ENCODE measurements at regions not wholly inside any gene's neighbourhood (a gene's known extent, or its start where the extent isn't known, plus 50 kb on each side); places are given as distances from the start of the nearest gene placed in this dataset.

DNA sequence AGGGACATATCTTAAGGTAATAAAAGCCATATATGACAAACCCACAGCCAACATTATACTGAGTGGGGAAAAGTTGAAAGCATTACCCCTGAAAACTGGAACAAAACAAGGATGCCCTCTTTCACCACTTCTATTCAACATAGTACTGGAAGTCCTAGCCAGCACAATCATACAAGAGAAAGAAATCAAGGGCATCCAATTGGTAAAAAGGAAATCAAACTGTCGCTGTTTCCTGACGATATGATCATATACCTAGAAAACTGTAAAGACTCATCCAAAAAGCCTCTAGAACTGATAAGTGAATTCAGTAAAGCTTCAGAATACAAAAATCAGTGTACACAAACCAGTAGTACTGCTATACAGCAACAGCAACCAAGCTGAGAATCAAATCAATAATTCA lies 53.8 kb upstream of the PSME4 start:
- H3K4me2 ChIP-seq (ENCODE audit: low read length, poor library complexity, severe bottlenecking): no peak overlapping the region
- H2AK5ac ChIP-seq (ENCODE audit: low read length, severe bottlenecking): no peak overlapping the region
- H3K79me1 ChIP-seq (replicated peaks; ENCODE audit: low read length, poor library complexity, severe bottlenecking): no peaks in the 10 kb centered on the region
- no peak overlapping the region for H2AFZ ChIP-seq (ENCODE audit: low read depth, low read length)
- H3K4me1 ChIP-seq (ENCODE audit: control insufficient read depth, insufficient read depth, low read depth, low read length): no peaks in the 10 kb centered on the region
- H2BK120ac ChIP-seq (ENCODE audit: low read depth, low read length): no peak overlapping the region
- no peaks in the 10 kb centered on the region for H3K36me3 ChIP-seq (ENCODE audit: control insufficient read depth in 1 of 2, insufficient read depth in 2 of 2, low read depth in 1 of 2, low read length in 2 of 2)
- H3K27ac ChIP-seq (ENCODE audit: low read length, poor library complexity, severe bottlenecking): no peak overlapping the region
- no peak overlapping the region for H4K91ac ChIP-seq (ENCODE audit: low read length)
- H3K4me3 ChIP-seq (ENCODE audit: insufficient read depth in 1 of 2, low read depth in 1 of 2, low read length in 2 of 2): no peak overlapping the region
- no peak overlapping the region for H3K14ac ChIP-seq (ENCODE audit: low read length in 2 of 2)
- no peak overlapping the region for H2BK15ac ChIP-seq (ENCODE audit: low read depth, poor library complexity, severe bottlenecking)
- H3K9me3 ChIP-seq (ENCODE audit: control insufficient read depth, low read length): peaks cover 12% of the 10 kb centered on the region
- H3K27me3 ChIP-seq (ENCODE audit: control insufficient read depth in 1 of 2, insufficient read depth in 1 of 2, low read length in 2 of 2): no peaks in the 10 kb centered on the region
- DNase-seq: no peak
- WGBS: 98% methylated on average over 2 of the region's 2 CpGs
- H3K4ac ChIP-seq (ENCODE audit: low read depth in 1 of 2, low read length in 2 of 2): no peak overlapping the region
- no peak overlapping the region for H2BK5ac ChIP-seq (ENCODE audit: low read depth, low read length, poor library complexity, severe bottlenecking)
- H3K23ac ChIP-seq (ENCODE audit: low read length in 2 of 2): no peak overlapping the region
- no peak overlapping the region for H3K9ac ChIP-seq (ENCODE audit: low read length)
- H4K8ac ChIP-seq (ENCODE audit: low read length): no peak overlapping the region
- no peak overlapping the region for H2BK12ac ChIP-seq (ENCODE audit: low read length in 2 of 2)
- H3K18ac ChIP-seq (ENCODE audit: low read depth in 1 of 2, low read length in 2 of 2): no peak overlapping the region

GRCh38 chr2:54021702-54022101 lies 50.9 kb upstream of the PSME4 start:
- H4K91ac ChIP-seq (ENCODE audit: low read length): no peak overlapping the region
- no peak overlapping the region for H3K27ac ChIP-seq (ENCODE audit: low read length, poor library complexity, severe bottlenecking)
- no peak overlapping the region for H3K18ac ChIP-seq (ENCODE audit: low read depth in 1 of 2, low read length in 2 of 2)
- no peaks in the 10 kb centered on the region for H3K36me3 ChIP-seq (ENCODE audit: control insufficient read depth in 1 of 2, insufficient read depth in 2 of 2, low read depth in 1 of 2, low read length in 2 of 2)
- peaks cover 4% of the 10 kb centered on the region for H3K4me1 ChIP-seq (ENCODE audit: control insufficient read depth, insufficient read depth, low read depth, low read length)
- no peak overlapping the region for H3K9ac ChIP-seq (ENCODE audit: low read length)
- no peak overlapping the region for H2BK12ac ChIP-seq (ENCODE audit: low read length in 2 of 2)
- H4K8ac ChIP-seq (ENCODE audit: low read length): no peak overlapping the region
- no peak overlapping the region for H2BK15ac ChIP-seq (ENCODE audit: low read depth, poor library complexity, severe bottlenecking)
- H3K79me1 ChIP-seq (replicated peaks; ENCODE audit: low read length, poor library complexity, severe bottlenecking): no peaks in the 10 kb centered on the region
- H2BK120ac ChIP-seq (ENCODE audit: low read depth, low read length): no peak overlapping the region
- H3K4ac ChIP-seq (ENCODE audit: low read depth in 1 of 2, low read length in 2 of 2): no peak overlapping the region
- WGBS: 90% methylated on average over 2 of the region's 3 CpGs
- H2BK5ac ChIP-seq (ENCODE audit: low read depth, low read length, poor library complexity, severe bottlenecking): no peak overlapping the region
- H3K14ac ChIP-seq (ENCODE audit: low read length in 2 of 2): no peak overlapping the region
- H3K4me3 ChIP-seq (ENCODE audit: insufficient read depth in 1 of 2, low read depth in 1 of 2, low read length in 2 of 2): no peak overlapping the region
- H3K27me3 ChIP-seq (ENCODE audit: control insufficient read depth in 1 of 2, insufficient read depth in 1 of 2, low read length in 2 of 2): no peaks in the 10 kb centered on the region
- no peak overlapping the region for H3K23ac ChIP-seq (ENCODE audit: low read length in 2 of 2)
- no peak overlapping the region for H2AFZ ChIP-seq (ENCODE audit: low read depth, low read length)
- no peak overlapping the region for H2AK5ac ChIP-seq (ENCODE audit: low read length, severe bottlenecking)
- H3K4me2 ChIP-seq (ENCODE audit: low read length, poor library complexity, severe bottlenecking): no peak overlapping the region
- H3K9me3 ChIP-seq (ENCODE audit: control insufficient read depth, low read length): peaks cover 12% of the 10 kb centered on the region
- no peak for DNase-seq

DNA sequence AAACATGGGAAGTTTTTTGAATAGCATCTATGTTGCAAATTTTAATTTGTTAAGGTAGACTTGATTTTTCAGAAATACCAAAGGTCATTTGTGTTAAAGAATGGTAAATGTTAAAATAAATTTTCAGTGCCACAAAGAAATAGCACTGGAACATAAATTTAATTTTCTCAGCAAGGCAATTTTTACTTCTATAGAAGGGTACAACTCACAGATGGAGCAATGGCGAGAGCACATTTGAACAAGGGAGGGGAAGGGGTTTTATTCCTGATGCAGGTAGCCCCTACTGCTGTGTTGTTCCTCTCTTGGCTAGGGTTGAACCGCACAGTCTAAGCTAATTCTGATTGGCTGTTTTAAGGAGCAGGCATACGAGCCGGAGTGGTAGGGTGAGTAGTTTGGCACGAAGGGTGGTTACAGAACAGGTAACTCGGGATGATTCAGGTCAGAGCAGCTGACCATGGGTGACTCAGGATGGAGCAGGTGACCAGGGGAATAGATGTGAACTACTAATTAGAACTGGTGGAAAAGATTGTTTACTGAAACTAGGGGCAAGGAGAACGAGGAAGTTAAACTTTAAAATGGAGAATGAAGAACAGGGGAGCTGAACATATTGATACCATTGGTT lies 50.1 kb upstream of the PSME4 start:
- H3K36me3 ChIP-seq (ENCODE audit: control insufficient read depth in 1 of 2, insufficient read depth in 2 of 2, low read depth in 1 of 2, low read length in 2 of 2): no peaks in the 10 kb centered on the region
- H2BK15ac ChIP-seq (ENCODE audit: low read depth, poor library complexity, severe bottlenecking): no peak overlapping the region
- no peak overlapping the region for H3K4me2 ChIP-seq (ENCODE audit: low read length, poor library complexity, severe bottlenecking)
- H4K8ac ChIP-seq (ENCODE audit: low read length): no peak overlapping the region
- H3K27ac ChIP-seq (ENCODE audit: low read length, poor library complexity, severe bottlenecking): no peak overlapping the region
- peaks cover 6% of the 10 kb centered on the region for H3K4me1 ChIP-seq (ENCODE audit: control insufficient read depth, insufficient read depth, low read depth, low read length)
- H3K79me1 ChIP-seq (replicated peaks; ENCODE audit: low read length, poor library complexity, severe bottlenecking): no peaks in the 10 kb centered on the region
- no peak overlapping the region for H4K91ac ChIP-seq (ENCODE audit: low read length)
- no peak overlapping the region for H2AK5ac ChIP-seq (ENCODE audit: low read length, severe bottlenecking)
- no peak overlapping the region for H2AFZ ChIP-seq (ENCODE audit: low read depth, low read length)
- H3K9me3 ChIP-seq (ENCODE audit: control insufficient read depth, low read length): peaks cover 12% of the 10 kb centered on the region
- no peak overlapping the region for H3K9ac ChIP-seq (ENCODE audit: low read length)
- H3K27me3 ChIP-seq (ENCODE audit: control insufficient read depth in 1 of 2, insufficient read depth in 1 of 2, low read length in 2 of 2): no peaks in the 10 kb centered on the region
- no peak overlapping the region for H3K14ac ChIP-seq (ENCODE audit: low read length in 2 of 2)
- no peak overlapping the region for H3K4me3 ChIP-seq (ENCODE audit: insufficient read depth in 1 of 2, low read depth in 1 of 2, low read length in 2 of 2)
- H3K23ac ChIP-seq (ENCODE audit: low read length in 2 of 2): no peak overlapping the region
- 97% methylated on average over 7 of the region's 7 CpGs for WGBS
- H2BK120ac ChIP-seq (ENCODE audit: low read depth, low read length): no peak overlapping the region
- H2BK5ac ChIP-seq (ENCODE audit: low read depth, low read length, poor library complexity, severe bottlenecking): no peak overlapping the region
- DNase-seq: no peak
- no peak overlapping the region for H3K18ac ChIP-seq (ENCODE audit: low read depth in 1 of 2, low read length in 2 of 2)
- no peak overlapping the region for H2BK12ac ChIP-seq (ENCODE audit: low read length in 2 of 2)
- no peak overlapping the region for H3K4ac ChIP-seq (ENCODE audit: low read depth in 1 of 2, low read length in 2 of 2)
